DND-41 (cell line): ENCODE measurements at regions not wholly inside any gene's neighbourhood (a gene's known extent, or its start where the extent isn't known, plus 50 kb on each side); places are given as distances from the start of the nearest gene placed in this dataset.

ENCODE experiments used
- CTCF ChIP-seq: IDR thresholded peaks from 2 replicates; pipeline ENCODE4 v1.5.1; 2012; ENCODE audit warnings: borderline replicate concordance, low read length, moderate library complexity, mild to moderate bottlenecking; ENCODE audit not compliant: poor library complexity, severe bottlenecking; ENCODE audit errors: extremely low read depth
- EZH2 ChIP-seq: IDR thresholded peaks from 3 replicates; pipeline ENCODE4 v1.6.1; 2012; ENCODE audit warnings: borderline replicate concordance, low read depth, mild to moderate bottlenecking, moderate library complexity, low read length, inconsistent platforms; ENCODE audit not compliant: severe bottlenecking

DNA sequence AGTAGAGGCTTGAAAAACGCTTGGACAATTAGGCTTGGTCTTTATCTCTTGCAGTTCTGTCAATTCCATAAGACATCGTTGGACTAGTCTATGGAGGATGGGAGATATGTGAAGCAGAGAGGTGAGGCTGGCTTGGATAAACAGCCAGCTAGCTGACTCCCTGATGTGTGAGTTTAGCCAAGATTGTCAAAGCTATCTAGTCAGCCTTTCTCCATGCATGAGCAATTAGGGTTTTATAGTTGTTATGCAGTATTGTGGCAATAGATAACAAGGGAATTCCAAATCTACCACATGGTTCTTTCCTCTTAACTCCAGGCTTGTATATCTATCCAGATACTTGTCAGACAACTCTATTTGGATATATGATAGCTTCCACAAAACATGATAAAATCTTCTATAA lies 153.6 kb upstream of the NRXN3 start:
- no peak for TF ChIP-seq CTCF
- TF ChIP-seq EZH2: no peak
